Endothelial cell (in vitro differentiated cells): ENCODE measurements at regions not wholly inside any gene's neighbourhood (a gene's known extent, or its start where the extent isn't known, plus 50 kb on each side); places are given as distances from the start of the nearest gene placed in this dataset.

Experiments
- DNase-seq: peaks from one replicate; pipeline ENCODE4 v3.0.0; 2021; ENCODE audit warnings: low spot score
- H3K27ac Mint-ChIP-seq: one replicate; pipeline ENCODE4 v1.8.0; 2021; ENCODE audit warnings: mixed read lengths, inconsistent platforms; ENCODE audit not compliant: unreplicated experiment
- H3K27me3 Mint-ChIP-seq: one replicate; pipeline ENCODE4 v1.8.0; 2021; ENCODE audit warnings: mild to moderate bottlenecking, moderate library complexity, mixed read lengths, inconsistent platforms; ENCODE audit not compliant: unreplicated experiment
- H3K36me3 Mint-ChIP-seq: one replicate; pipeline ENCODE4 v1.8.0; 2021; ENCODE audit warnings: mild to moderate bottlenecking, low read depth, mixed read lengths, inconsistent platforms; ENCODE audit not compliant: unreplicated experiment
- H3K4me1 Mint-ChIP-seq: one replicate; pipeline ENCODE4 v1.8.0; 2021; ENCODE audit warnings: mild to moderate bottlenecking, mixed read lengths, inconsistent platforms; ENCODE audit not compliant: unreplicated experiment
- H3K4me3 Mint-ChIP-seq: one replicate; pipeline ENCODE4 v1.8.0; 2021; ENCODE audit warnings: mild to moderate bottlenecking, mixed read lengths, inconsistent platforms; ENCODE audit not compliant: unreplicated experiment
- H3K9me3 Mint-ChIP-seq: one replicate; pipeline ENCODE4 v1.8.0; 2021; ENCODE audit warnings: mixed read lengths, inconsistent platforms; ENCODE audit not compliant: unreplicated experiment
- CTCF ChIP-seq: fragments of 200-600 bp; sonication (generic); IDR thresholded peaks from one replicate; pipeline ENCODE4 v1.5.0; 2021; ENCODE audit warnings: antibody characterized with exemption; ENCODE audit not compliant: unreplicated experiment

DNA sequence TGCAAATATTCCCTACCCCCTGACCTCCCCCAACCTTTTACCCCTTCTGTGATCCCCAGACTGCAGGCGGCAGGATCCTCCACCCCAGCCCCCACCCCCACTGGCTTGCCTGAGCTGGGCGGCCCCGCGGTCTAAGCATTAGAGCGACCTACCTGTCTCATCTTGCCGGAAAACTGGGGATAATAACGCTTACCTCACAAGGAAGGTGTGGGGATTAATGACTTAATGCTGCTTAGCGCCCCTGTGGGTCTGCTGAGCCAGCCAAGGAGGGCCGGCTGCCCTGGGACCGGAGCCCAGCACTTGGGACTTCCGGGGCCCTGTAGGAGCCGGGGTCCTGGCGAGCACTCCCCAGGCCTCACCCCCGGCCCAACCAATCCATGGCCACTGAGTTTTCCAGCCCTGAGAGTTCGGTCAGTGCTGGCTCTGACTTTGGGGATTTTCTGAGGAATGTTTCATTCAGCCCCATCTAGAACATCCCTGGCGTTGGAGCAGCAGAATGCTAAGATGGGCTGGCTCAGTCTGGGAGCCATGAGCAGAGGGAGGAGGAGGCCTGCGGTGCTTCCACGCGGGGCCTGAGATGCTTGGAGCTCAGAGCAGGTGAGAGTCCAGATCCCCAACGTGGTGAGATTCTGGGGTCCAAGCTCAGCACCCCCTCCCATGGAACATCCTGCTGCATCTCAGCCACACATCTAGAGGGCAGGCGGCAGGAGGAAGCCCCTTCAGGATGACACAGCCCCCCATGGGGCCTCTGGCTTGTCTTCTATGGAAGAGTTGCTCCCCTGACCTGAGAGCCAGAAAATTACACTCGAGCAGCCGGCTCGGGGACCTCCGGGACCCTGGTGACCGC is 97.9 kb downstream of the RIPK4 start:
- H3K4me1 Mint-ChIP-seq = peaks cover 12% of the 10 kb centered on the region
- H3K9me3 Mint-ChIP-seq = no peaks in the 10 kb centered on the region
- no peak overlapping the region for H3K4me3 Mint-ChIP-seq
- H3K27ac Mint-ChIP-seq = no peak overlapping the region
- no peak for DNase-seq
- no peak for TF ChIP-seq CTCF
- H3K36me3 Mint-ChIP-seq = peaks cover 4% of the 10 kb centered on the region
- peaks cover 11% of the 10 kb centered on the region for H3K27me3 Mint-ChIP-seq

DNA sequence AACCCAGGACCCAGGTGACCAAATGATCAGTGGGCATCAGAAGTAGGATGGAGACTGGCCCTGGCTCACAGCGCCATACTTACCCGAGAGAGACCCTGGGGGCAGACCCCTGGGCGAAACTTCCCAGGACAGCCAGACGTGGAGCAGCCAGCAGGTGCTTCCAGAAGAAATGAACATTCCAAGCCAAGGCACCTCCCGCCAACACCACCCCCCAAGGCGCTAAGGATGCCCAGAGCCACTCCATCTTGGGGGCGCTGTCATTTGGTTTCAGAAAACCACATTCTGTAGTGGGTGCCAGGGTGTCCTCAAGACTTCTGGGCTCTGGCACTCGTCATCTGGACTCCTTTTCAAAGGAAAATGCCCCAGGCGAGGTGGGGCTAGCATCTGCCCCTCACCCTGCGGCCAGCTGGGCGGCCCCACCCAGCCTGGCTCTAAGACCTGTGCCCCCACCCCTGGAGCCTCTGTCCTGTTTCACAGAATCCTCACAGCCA is 98.8 kb downstream of the RIPK4 start:
- no peaks in the 10 kb centered on the region for H3K9me3 Mint-ChIP-seq
- H3K27ac Mint-ChIP-seq = no peak overlapping the region

DNA sequence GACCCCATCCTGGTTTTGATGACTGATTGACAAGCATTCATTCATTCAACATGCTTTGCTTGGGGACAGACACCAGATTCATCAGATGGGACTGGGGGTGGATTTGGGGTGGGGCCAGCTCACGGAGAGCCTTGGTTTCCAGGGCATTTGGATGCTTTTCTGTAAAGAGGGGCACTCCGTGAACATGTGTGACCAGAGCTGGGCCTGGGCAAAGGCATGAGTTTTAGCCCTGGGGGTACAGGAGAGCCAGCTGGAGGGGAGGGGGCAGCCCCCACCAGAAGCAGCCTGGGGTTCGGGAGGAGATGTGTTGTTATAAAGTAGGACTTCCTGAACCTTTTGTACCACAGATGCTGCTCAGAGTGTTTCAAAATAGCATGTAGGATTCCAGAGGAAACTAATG is 99.7 kb downstream of the RIPK4 start:
- no peaks in the 10 kb centered on the region for H3K9me3 Mint-ChIP-seq
- H3K4me3 Mint-ChIP-seq = no peak overlapping the region
- H3K27ac Mint-ChIP-seq = no peak overlapping the region
- peaks cover 12% of the 10 kb centered on the region for H3K4me1 Mint-ChIP-seq
- no peak for TF ChIP-seq CTCF
- no peaks in the 10 kb centered on the region for H3K36me3 Mint-ChIP-seq
- H3K27me3 Mint-ChIP-seq = peaks cover 11% of the 10 kb centered on the region
- no peak for DNase-seq

More for the DNA sequence above, 98.8 kb downstream of the RIPK4 start:
- TF ChIP-seq CTCF = no peak
- DNase-seq = no peak
- H3K4me3 Mint-ChIP-seq = no peak overlapping the region
- H3K4me1 Mint-ChIP-seq = peaks cover 12% of the 10 kb centered on the region
- H3K27me3 Mint-ChIP-seq = peaks cover 11% of the 10 kb centered on the region
- H3K36me3 Mint-ChIP-seq = peaks cover 4% of the 10 kb centered on the region

DNA sequence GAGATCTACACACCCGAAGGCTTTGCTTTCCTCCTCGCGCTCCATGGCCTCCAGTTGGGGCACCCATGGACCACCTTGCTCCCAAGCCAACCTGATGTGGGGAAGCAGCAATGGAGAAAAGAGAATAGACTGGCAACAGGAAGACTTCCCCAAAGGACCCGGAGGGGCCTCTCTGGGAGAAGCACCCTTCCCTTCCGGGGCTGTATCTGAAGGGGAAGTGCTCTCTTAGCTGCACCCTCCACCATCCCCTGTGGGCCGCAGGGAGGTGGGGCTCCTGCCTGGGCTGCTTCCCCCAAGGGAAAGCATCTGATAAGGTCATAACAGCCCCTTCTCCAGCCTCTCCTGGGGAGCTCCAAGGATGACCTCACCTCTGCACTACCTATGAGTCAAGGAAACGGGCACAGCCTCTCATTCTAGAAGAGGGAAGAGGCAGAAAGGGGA is 100.2 kb downstream of the RIPK4 start:
- H3K27ac Mint-ChIP-seq = no peak overlapping the region
- no peak for TF ChIP-seq CTCF
- H3K9me3 Mint-ChIP-seq = no peaks in the 10 kb centered on the region
- DNase-seq = no peak
- peaks cover 11% of the 10 kb centered on the region for H3K4me1 Mint-ChIP-seq
- H3K27me3 Mint-ChIP-seq = peaks cover 11% of the 10 kb centered on the region
- no peak overlapping the region for H3K4me3 Mint-ChIP-seq
- H3K36me3 Mint-ChIP-seq = no peaks in the 10 kb centered on the region

DNA sequence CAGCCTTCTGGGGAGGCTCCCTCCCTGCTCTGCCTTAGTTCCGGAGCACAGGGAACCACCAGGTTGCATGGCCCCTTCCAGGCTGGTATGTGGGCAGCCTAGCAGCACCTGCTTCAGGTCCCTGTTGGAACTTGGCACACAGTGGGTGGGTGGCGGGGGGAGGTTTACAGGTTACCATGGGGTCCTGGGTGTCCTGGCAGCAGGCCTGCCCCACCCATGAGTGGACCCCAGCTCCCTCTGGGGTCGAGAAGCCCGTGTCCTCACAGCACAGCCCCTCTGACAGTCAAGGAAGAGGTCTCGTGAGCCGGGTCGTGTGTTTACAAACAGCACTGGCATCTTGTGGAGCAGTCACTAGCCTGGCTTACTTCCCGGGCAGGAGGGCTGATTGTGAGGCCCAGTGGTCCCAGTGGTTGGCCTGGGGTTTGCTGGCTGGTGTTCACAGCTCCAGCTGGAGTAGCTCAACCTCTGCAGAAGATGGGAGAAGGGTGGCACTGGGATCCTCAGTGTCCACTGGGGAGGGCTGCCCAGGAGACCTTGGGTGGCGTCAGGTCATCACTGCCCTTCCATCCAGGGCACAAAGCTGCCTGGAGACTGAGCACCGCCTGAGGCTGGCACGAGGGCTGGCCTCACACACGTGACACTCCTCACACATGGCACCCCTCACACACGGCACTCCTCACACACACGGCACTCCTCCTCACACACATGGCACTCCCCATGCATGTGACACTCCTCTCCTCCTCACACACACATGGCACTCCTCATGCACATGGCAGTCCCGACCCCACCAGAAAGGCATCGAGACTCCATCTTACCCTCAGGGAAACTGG is 100.9 kb downstream of the RIPK4 start:
- H3K4me3 Mint-ChIP-seq = no peak overlapping the region
- no peaks in the 10 kb centered on the region for H3K36me3 Mint-ChIP-seq
- no peak overlapping the region for H3K27ac Mint-ChIP-seq
- H3K9me3 Mint-ChIP-seq = no peaks in the 10 kb centered on the region
- peaks cover 7% of the 10 kb centered on the region for H3K27me3 Mint-ChIP-seq
- TF ChIP-seq CTCF = no peak
- peaks cover 8% of the 10 kb centered on the region for H3K4me1 Mint-ChIP-seq
- no peak for DNase-seq
